IPS-18c (cell line): ENCODE measurements at regions not wholly inside any gene's neighbourhood (a gene's known extent, or its start where the extent isn't known, plus 50 kb on each side); places are given as distances from the start of the nearest gene placed in this dataset.

Experiments used
- H3K4me3 ChIP-seq: 2 replicates; pipeline ENCODE4 v1.7.0; 2013; ENCODE audit warnings: low read depth, mild to moderate bottlenecking, low read length, moderate library complexity; ENCODE audit not compliant: insufficient read depth
- H3K9me3 ChIP-seq: one replicate; pipeline ENCODE4 v1.6.1; 2013; ENCODE audit warnings: mild to moderate bottlenecking, low read length, moderate library complexity; ENCODE audit not compliant: control insufficient read depth, insufficient read depth

- H3K4me3 ChIP-seq, result no peak overlapping the region
- no peaks in the 10 kb centered on the region for H3K9me3 ChIP-seq
Observed at GRCh38 chr2:14577843-14578242, 54.7 kb upstream of the LRATD1 start.
